ENCODE measurements at regions not wholly inside any gene's neighbourhood (a gene's known extent, or its start where the extent isn't known, plus 50 kb on each side); places are given as distances from the start of the nearest gene placed in this dataset.
"Not testable (repeated sequence)": the region's sequence is repeated elsewhere in the genome, so short reads cannot be mapped to it uniquely, and the experiment has no call there.

- TF ChIP-seq CTCF (IDR thresholded peaks at IDR 0.05; ENCODE audit: unreplicated experiment in 3 of 3), result no peak
- no peaks in the 10 kb centered on the region for H3K36me3 Mint-ChIP-seq (ENCODE audit: low read depth)
- peaks cover 38% of the 10 kb centered on the region for H3K27me3 Mint-ChIP-seq (ENCODE audit: low read depth)
- peaks cover 15% of the 10 kb centered on the region for H3K9me3 Mint-ChIP-seq
- H3K4me3 Mint-ChIP-seq, result no peak overlapping the region
- peaks cover 14% of the 10 kb centered on the region for H3K4me1 Mint-ChIP-seq
- no peak overlapping the region for H3K27ac Mint-ChIP-seq
These were observed 821.3 kb downstream of the BRD1 start for GRCh38 chr22:49006207-49007012.

- no peak overlapping the region for H3K27ac Mint-ChIP-seq
- H3K4me3 Mint-ChIP-seq, result no peak overlapping the region
- H3K9me3 Mint-ChIP-seq, result peaks cover 20% of the 10 kb centered on the region
- TF ChIP-seq CTCF (IDR thresholded peaks at IDR 0.05; ENCODE audit: unreplicated experiment in 3 of 3), result no peak
- no peaks in the 10 kb centered on the region for H3K36me3 Mint-ChIP-seq (ENCODE audit: low read depth)
- H3K27me3 Mint-ChIP-seq (ENCODE audit: low read depth), result peaks cover 31% of the 10 kb centered on the region
- peaks cover 14% of the 10 kb centered on the region for H3K4me1 Mint-ChIP-seq
These were observed 822.1 kb downstream of the BRD1 start for GRCh38 chr22:49005557-49005956.

GRCh38 chr22:49004484-49005399 is 822.9 kb downstream of the BRD1 start:
- H3K9me3 Mint-ChIP-seq, result peaks cover 25% of the 10 kb centered on the region
- H3K4me3 Mint-ChIP-seq, result no peak overlapping the region
- H3K27ac Mint-ChIP-seq, result no peak overlapping the region
- TF ChIP-seq CTCF (IDR thresholded peaks at IDR 0.05; ENCODE audit: unreplicated experiment in 3 of 3), result no peak
- peaks cover 14% of the 10 kb centered on the region for H3K4me1 Mint-ChIP-seq
- H3K27me3 Mint-ChIP-seq (ENCODE audit: low read depth), result peaks cover 24% of the 10 kb centered on the region
- no peaks in the 10 kb centered on the region for H3K36me3 Mint-ChIP-seq (ENCODE audit: low read depth)

- H3K4me1 Mint-ChIP-seq; H3K4me3 Mint-ChIP-seq; H3K36me3 Mint-ChIP-seq (ENCODE audit: low read depth); H3K27ac Mint-ChIP-seq: not testable (repeated sequence)
- H3K9me3 Mint-ChIP-seq, result peaks cover 21% of the 10 kb centered on the region
- peaks cover 19% of the 10 kb centered on the region for H3K27me3 Mint-ChIP-seq (ENCODE audit: low read depth)
These were observed 830.1 kb downstream of the BRD1 start for GRCh38 chr22:48997605-48998004.

GRCh38 chr22:48993655-48994054 is 834.0 kb downstream of the BRD1 start:
- Mint-ChIP-seq H3K27me3 (ENCODE audit: low read depth) (peaks cover 26% of the 10 kb centered on the region), H3K27ac (no peak overlapping the region), H3K4me3 (no peak overlapping the region), H3K4me1 (no peaks in the 10 kb centered on the region), H3K36me3 (ENCODE audit: low read depth) (no peaks in the 10 kb centered on the region), H3K9me3 (peaks cover 14% of the 10 kb centered on the region)
- no peak for TF ChIP-seq CTCF (IDR thresholded peaks at IDR 0.05; ENCODE audit: unreplicated experiment in 3 of 3)

GRCh38 chr22:48984639-48985038 is 843.0 kb downstream of the BRD1 start:
- Mint-ChIP-seq H3K27ac (no peak overlapping the region), H3K9me3 (peaks cover 6% of the 10 kb centered on the region), H3K4me1 (peaks cover 10% of the 10 kb centered on the region), H3K4me3 (no peak overlapping the region), H3K27me3 (ENCODE audit: low read depth) (peaks cover 29% of the 10 kb centered on the region), H3K36me3 (ENCODE audit: low read depth) (no peaks in the 10 kb centered on the region)
- TF ChIP-seq CTCF (IDR thresholded peaks at IDR 0.05; ENCODE audit: unreplicated experiment in 3 of 3), result no peak

Data from nephron (organoid).